NCI-H2107 treated with DMSO at 0.1 percent for 48 hours (cell line): ENCODE measurements at regions not wholly inside any gene's neighbourhood (a gene's known extent, or its start where the extent isn't known, plus 50 kb on each side); places are given as distances from the start of the nearest gene placed in this dataset.
"Not testable (repeated sequence)": the region's sequence is repeated elsewhere in the genome, so short reads cannot be mapped to it uniquely, and the experiment has no call there.

Source experiments
- DNase-seq: peaks from one replicate; lab custom pipeline; 2025; ENCODE audit not compliant: unreplicated experiment; lab: John Stamatoyannopoulos, UW

- no peak for DNase-seq
These were observed 50.9 kb upstream of the OSTN start for GRCh38 chr3:191148131-191148530.

- no peak for DNase-seq
These were observed 55.8 kb upstream of the OSTN start for GRCh38 chr3:191143224-191143623.

GRCh38 chr3:191141728-191142127 lies 57.3 kb upstream of the OSTN start:
- DNase-seq, result no peak

DNA sequence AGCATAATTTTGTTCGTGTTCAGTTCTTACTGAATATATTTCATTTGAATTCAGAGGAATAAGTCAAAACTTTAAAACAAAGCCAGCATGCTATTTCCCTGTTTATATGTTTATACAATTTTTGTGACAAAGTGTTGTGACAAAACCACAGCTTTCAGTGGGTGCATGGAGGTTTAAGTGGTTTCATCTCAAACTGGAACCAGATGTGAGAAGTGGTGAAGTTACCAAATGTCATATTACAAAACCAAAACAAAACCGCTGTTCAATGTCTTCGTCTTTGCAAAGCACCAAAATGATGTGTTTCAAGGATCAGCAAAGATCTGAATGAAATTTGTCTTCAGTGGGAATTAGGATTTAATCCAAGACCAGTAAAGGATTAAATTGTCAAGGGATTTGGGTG lies 59.3 kb upstream of the OSTN start:
- DNase-seq, result no peak

GRCh38 chr3:191138937-191139336 lies 60.1 kb upstream of the OSTN start:
- DNase-seq, result no peak

- DNase-seq, result no peak
These were observed 61.3 kb upstream of the OSTN start for GRCh38 chr3:191137708-191138107.

GRCh38 chr3:191136347-191136746 lies 62.7 kb upstream of the OSTN start:
- DNase-seq, result no peak

GRCh38 chr3:191135175-191135574 lies 63.9 kb upstream of the OSTN start:
- DNase-seq, result no peak

- DNase-seq, result no peak
These were observed 65.7 kb upstream of the OSTN start for GRCh38 chr3:191133359-191133758.

- no peak for DNase-seq
These were observed 67.7 kb upstream of the OSTN start for GRCh38 chr3:191131305-191131704.

DNA sequence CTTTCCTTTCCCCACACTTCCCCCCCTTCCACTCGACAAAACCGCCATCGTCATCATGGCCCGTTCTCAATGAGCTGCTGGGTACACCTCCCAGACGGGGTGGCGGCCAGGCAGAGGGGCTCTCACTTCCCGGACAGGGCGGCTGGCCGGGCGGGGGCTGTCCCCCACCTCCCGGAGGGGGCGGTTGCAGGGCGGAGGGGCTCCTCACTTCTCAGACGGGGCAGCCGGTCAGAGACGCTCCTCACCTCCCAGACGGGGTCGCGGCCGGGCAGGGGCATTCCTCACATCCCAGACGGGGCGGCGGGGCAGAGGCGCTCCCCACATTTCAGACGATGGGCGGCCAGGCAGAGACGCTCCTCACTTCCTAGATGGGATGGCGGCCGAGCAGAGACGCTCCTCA lies 74.2 kb upstream of the OSTN start:
- not testable (repeated sequence) for DNase-seq

- DNase-seq, result no peak
These were observed 75.1 kb upstream of the OSTN start for GRCh38 chr3:191123946-191124345.

DNA sequence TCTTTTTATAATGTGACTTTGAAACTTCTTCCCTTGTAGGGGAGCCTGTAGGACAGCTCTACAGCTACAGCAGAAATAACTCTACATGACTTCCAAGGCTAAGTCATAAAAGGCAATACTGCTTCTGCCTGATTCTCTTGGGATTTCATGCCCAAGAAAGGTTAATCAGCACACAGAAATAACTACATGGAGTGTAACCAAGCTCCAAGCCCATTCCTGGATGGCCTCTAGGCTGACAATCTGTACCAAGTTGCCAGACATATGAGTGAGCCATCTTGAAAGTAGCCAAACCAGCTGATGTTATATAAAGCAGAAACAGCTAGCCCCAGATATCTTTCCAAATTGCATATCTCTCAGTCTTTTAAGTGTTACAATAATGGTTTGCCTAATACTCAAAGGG lies 75.8 kb upstream of the OSTN start:
- no peak for DNase-seq

GRCh38 chr3:191120447-191121298 lies 78.4 kb upstream of the OSTN start:
- DNase-seq, result no peak

GRCh38 chr3:191119415-191120295 lies 79.4 kb upstream of the OSTN start:
- DNase-seq, result no peak

DNA sequence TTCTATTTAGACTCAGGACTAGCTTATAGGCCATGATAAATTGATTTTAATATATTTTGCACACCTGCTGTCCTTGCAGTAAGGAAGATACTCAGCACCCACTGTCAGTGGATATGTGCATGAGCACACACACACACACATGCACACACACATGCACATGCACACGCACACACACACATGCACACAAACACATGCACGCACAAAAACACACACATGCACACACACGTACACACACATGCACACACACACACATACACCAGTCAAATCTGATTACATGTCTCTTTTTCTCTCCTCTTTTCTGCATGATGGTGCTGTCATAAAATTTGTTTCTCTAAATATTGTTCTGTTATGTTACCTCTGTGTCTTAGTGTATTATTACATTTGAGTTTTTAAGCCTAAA lies 87.3 kb upstream of the OSTN start:
- no peak for DNase-seq

- DNase-seq, result no peak
These were observed 93.6 kb upstream of the OSTN start for GRCh38 chr3:191105418-191105817.

DNA sequence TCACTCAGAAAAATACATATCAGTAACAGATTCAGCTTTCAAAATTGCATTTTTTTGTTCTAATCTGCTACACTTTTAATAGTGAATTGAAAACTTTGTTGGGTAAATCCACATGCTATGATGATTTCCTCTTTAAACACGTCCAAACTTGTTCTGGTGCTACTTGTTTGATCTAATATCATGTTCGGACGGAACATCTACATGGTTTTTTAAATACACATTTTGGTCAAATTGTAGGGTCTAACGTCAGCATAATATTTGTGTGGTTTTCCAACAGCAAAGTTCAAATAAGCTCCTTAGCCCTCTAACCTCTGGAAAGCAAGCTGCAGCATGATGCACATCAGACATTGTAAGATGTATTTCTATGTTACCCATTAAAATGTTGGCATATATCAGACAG lies 98.5 kb upstream of the OSTN start:
- DNase-seq, result no peak

DNA sequence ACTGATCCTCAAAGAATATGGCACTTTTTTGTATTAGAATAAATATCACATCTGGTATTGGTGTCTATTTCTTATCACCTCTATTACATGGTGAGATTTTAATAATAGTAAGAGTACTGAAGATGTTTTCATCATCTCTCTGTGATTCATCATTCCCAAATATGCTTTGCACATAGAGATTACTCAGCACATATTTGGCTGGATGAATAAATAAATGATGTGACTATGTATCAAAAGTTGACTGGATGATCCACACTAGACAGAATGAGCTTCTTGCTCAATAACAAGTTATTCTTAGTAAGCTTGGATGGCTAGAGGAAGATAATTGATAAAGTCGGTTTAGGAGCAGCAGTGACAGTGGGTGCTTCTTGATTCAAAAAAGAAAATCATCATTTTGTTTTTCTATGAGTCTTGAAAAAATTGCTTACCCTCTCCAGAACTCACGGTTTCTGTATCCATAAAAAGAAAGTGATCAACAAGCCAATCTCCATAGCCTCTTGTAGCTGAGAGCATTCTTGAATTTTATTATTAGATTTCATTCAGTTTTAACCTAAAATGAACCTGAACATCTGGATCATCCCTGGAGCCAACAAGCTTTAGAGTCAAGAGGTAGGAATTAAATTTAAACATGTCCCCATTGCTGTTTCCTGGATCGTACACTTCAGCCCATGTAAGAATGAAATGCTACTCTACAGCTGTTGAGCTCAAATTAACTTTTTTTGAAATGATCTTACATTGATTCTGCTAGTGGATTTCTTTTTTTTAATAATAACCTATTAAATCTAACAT lies 104.8 kb upstream of the OSTN start:
- no peak for DNase-seq

GRCh38 chr3:191087391-191087790 lies 111.7 kb upstream of the OSTN start:
- no peak for DNase-seq

DNA sequence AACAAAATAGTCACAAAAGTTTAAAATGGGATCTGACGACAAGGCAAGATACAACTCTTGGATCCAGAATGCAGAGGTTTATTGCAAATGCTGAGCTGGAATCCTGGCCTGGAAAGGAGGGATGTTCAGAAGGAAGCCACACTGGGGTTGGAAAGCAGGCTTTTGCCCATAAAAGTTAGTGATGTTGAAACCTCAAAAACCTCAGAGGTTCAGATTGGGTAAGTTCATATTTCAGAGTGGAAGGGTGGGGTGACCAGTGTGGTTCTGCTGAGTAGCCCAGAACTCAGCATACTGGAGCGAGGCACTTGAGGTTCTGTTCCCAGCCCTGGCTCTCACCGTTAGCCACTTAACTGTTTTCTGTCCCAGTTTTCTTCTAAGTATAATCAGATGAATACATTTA lies 114.0 kb upstream of the OSTN start:
- no peak for DNase-seq
